ENCODE measurements at regions not wholly inside any gene's neighbourhood (a gene's known extent, or its start where the extent isn't known, plus 50 kb on each side); places are given as distances from the start of the nearest gene placed in this dataset.

DNA sequence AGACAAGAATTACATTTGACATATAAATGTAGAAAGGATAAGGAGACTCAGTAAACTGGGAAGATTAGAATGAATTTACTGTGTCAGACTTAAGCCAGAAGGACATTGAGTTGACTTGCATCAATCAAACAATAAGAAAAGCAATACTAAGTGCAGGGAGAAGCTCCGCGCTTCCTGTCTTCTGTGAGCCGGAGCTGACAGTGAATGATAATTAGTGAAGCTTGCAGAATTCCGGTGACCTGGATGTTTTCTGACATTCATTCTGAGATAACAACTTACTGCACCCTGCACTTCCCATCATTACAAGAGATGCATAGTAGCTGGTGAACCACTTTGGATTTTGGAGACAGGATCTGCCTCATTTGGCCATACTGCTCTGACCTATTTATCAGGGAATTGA is 469.2 kb upstream of the PCDH20 start:
- TF ChIP-seq POLR2A (IDR thresholded peaks at IDR 0.05) = no peak
- TF ChIP-seq CTCF (IDR thresholded peaks at IDR 0.05) = no peak

Measured in prostate gland (tissue), 2 donors.